ENCODE measurements at regions not wholly inside any gene's neighbourhood (a gene's known extent, or its start where the extent isn't known, plus 50 kb on each side); places are given as distances from the start of the nearest gene placed in this dataset.

DNA sequence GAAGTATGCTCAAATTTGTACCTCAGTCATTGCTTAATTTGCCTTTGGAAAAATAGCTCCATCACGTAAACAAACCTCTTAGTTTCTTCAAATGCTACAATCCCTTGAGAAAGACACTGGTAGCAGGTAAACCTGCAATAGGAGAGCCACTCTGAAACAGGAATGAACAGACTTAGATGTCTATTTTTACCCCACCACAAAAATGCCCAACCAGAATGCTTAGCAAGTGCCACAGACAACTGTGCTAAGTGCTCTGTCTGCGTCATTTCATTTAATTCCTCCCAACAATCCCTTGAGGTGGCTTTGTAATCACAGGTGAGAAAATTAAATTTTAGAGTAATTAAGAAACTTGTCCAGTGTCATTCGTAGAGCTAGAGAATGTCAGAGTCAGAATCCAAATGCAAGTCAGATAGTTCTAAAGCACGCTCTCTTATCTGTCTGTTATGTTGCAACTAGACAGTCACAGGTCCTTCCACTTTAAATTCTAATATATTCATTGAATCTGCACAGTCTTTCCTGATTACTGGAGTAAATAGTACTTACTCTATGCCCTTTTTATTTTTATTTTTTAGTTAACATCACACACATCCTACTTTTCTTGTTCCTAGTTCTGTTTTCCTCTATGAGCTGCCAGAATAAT, 89.0 kb upstream of the GRIA4 start:
- no peak for TF ChIP-seq EZH2 (IDR thresholded peaks at IDR 0.05; ENCODE audit: borderline replicate concordance, low read length)
- TF ChIP-seq, protein P1, sequence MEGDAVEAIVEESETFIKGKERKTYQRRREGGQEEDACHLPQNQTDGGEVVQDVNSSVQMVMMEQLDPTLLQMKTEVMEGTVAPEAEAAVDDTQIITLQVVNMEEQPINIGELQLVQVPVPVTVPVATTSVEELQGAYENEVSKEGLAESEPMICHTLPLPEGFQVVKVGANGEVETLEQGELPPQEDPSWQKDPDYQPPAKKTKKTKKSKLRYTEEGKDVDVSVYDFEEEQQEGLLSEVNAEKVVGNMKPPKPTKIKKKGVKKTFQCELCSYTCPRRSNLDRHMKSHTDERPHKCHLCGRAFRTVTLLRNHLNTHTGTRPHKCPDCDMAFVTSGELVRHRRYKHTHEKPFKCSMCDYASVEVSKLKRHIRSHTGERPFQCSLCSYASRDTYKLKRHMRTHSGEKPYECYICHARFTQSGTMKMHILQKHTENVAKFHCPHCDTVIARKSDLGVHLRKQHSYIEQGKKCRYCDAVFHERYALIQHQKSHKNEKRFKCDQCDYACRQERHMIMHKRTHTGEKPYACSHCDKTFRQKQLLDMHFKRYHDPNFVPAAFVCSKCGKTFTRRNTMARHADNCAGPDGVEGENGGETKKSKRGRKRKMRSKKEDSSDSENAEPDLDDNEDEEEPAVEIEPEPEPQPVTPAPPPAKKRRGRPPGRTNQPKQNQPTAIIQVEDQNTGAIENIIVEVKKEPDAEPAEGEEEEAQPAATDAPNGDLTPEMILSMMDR (conservative IDR thresholded peaks at IDR 0.05 in 1 of 2, IDR thresholded peaks at IDR 0.05 in 1 of 2; ENCODE audit: extremely low read depth in 1 of 2, insufficient read depth in 1 of 2, low read depth in 1 of 2, low read length in 2 of 2): no peak

Measured in mammary epithelial cell (primary cell).